ENCODE measurements at regions not wholly inside any gene's neighbourhood (a gene's known extent, or its start where the extent isn't known, plus 50 kb on each side); places are given as distances from the start of the nearest gene placed in this dataset.

DNA sequence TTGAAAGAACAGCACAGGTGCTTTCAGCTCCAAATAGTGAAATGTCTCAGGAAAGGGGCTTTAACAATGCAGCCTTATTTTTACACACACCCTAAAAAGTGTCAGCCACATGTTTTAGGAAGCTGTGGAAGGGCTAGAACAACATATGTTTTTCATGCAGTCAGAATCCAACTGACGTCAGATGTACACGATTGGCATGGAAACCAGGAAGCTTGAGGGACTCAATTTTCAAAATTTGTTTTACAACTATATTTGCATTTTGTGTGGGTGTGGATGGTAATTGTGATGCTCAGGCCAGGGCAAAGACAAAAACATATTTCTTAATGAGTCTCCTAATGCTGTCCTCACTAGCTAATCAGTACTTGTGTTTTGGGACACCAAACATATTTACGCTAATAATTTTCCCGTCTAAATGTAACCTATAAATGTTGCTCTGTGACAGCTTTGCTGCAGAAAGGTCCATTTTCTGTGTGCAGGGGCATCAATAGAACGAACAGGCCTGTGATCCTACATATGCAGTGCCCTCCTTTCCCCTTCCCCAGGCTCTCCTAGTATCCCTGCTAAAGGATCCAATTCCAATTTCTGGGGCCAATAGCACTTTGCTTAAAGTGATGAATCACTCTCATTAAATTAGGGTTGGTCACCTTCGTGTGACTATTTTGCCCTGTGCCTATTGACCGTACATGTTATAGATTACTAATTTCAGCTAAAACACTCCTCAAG, 434.0 kb upstream of the CDH5 start:
- DNase-seq (ENCODE audit: low read depth in 2 of 3, low spot score in 1 of 3): no peak

DNA sequence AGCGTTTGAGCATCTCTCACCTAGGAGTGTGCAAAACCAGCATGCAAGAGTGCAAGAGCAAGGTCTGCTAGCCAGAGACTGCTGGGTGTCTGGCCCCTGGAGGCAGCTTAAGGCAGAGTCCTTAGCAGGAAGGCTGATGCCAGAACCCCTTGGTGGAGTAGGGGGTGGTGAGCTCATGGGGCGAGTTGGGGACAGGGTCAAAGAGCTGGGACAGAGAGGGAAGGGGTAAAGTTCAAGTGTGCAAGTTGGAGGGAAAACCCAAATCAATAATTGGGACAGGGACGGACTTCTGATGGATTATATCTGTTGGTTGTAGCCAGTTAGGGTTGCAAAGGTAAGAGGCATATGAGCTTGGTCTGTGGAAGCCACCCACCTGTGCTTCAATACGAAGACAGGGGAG, 443.6 kb upstream of the CDH5 start:
- no peak for DNase-seq (ENCODE audit: low read depth in 2 of 3, low spot score in 1 of 3)

GRCh38 chr16:65919986-65920376, 446.5 kb upstream of the CDH5 start:
- DNase-seq (ENCODE audit: low read depth in 2 of 3, low spot score in 1 of 3): no peak

- DNase-seq (ENCODE audit: low read depth in 2 of 3, low spot score in 1 of 3): no peak
Observed at GRCh38 chr16:65919145-65919985, 447.1 kb upstream of the CDH5 start.

- no peak for DNase-seq (ENCODE audit: low read depth in 2 of 3, low spot score in 1 of 3)
Observed at GRCh38 chr16:65917466-65917865, 449.0 kb upstream of the CDH5 start.

GRCh38 chr16:65916995-65917394, 449.5 kb upstream of the CDH5 start:
- no peak for DNase-seq (ENCODE audit: low read depth in 2 of 3, low spot score in 1 of 3)

DNA sequence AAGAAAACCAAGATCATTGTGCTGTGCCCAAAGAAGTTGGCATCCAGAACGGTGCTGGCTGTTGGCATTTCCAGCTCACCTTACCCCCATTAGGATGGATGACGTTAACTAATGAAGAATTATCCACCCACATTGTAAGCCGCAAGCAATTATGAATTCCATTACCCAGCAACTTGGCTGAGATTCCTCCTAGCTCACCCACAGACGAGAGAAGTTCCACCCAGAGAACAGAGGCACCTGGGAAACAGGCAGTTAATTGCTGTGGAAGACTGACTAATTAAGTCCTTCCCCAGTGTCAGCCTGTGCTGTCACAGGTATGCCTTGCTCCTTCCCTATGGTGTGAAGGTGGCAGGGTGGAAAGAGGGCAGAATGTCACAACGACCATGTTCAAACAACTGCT, 456.2 kb upstream of the CDH5 start:
- no peak for DNase-seq (ENCODE audit: low read depth in 2 of 3, low spot score in 1 of 3)

DNA sequence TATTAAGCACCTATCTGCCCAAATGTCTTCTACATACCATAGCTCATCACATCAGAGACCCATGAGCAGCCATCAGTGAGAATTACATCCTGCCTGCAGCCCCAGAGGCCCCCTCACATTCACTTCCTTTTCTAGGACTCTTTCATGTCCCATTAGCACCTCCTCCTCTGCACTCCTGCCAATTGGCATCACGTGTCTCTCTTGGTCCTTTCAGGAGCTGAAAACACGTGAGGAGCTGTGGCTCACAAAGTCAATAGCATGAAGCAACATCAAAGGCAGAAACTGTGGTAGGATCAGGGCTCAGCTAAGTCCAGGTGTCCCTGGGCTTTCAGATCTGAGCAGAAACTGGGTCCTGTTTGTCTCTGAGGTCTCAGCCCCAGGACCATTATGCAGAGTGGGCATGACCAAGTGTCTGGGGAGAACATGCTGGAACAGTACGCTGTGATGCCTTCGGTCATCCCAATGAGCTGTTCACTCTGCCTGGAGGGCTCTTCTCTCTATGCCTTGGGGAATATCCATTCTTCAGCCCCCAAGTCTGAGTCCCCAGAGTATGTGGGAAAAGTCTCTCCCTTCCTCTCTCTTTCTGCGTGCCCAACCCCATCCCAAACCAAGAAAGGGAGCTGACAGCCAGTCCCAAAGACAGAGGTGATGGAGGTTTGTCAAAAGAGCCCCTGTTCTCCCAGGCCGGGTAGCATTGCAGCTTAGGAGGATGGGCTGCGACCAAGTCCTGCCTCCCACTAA, 457.0 kb upstream of the CDH5 start:
- no peak for DNase-seq (ENCODE audit: low read depth in 2 of 3, low spot score in 1 of 3)

GRCh38 chr16:65908568-65908967, 457.9 kb upstream of the CDH5 start:
- DNase-seq (ENCODE audit: low read depth in 2 of 3, low spot score in 1 of 3): no peak

DNA sequence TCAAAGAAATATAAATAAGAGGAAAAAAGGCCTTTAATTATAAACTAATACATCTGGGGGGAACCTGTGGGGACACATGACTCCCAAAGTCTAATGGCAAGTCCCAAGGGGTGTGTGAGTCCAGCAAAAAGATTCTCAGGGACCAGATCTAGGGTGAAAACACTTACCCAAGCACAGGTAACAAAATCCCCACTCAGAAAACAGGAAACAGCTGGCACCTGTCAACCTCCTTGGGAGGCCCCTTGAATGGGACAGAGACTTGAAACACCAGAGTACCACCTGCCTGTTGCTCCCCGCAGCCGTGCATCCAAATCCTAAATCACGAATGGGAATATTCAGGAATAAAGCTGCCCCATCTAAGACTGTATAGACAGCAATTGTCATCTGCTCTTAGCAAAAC, 461.2 kb upstream of the CDH5 start:
- DNase-seq (ENCODE audit: low read depth in 2 of 3, low spot score in 1 of 3): no peak

DNA sequence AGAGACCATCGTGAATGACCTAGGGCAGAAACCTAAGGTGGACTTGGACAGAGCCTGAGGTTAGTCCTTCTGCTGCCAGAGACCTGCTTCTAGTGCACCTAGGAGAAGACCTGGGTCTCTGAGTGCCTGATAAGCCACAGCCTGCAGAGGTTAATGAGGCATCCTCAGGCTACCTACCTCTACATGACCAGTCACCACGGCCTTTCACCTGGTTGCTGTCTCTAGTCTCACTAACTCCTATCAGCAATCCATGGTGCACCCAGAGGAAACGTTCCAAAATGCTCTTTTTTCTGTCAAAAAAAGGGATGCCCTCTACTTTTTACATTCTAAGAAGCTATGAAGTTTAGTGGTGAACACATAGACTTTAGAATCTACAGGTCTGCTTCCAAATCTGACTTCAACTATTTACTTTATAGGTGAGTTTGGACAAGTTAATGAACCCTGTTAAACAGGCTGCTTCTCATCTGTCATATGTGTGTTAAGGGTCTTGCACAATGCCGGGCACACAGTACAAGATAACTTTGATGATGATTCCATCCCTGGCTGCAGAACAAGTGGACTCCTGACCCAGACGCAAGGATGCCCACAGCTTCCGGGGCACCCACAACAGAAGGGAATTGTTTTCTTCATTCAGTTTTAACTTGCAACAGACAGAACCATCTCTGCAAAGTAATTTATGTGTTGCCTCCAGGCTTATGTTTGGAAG, 469.9 kb upstream of the CDH5 start:
- no peak for DNase-seq (ENCODE audit: low read depth in 2 of 3, low spot score in 1 of 3)

GRCh38 chr16:65895906-65896305, 470.6 kb upstream of the CDH5 start:
- no peak for DNase-seq (ENCODE audit: low read depth in 2 of 3, low spot score in 1 of 3)

- no peak for DNase-seq (ENCODE audit: low read depth in 2 of 3, low spot score in 1 of 3)
Observed at GRCh38 chr16:65895486-65895885, 471.0 kb upstream of the CDH5 start.

DNA sequence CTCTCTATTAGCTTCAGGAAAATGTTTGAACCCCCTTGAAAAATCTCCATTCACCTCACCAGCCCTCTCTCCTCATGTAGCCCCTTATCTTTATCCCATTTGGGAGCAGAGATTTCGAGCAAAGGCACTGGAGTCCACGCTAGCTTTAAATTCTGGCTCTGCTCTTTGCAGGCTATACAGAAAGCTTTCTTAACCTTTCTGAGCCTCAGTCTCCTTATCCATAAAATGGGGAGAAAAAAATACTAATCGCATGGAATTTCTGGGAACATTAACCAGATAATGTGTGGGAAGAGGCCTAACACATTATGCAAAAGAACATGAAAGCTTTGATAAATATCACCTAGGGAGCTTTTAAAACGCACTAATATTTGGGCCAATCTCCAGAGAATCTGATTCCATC, 476.3 kb upstream of the CDH5 start:
- no peak for DNase-seq (ENCODE audit: low read depth in 2 of 3, low spot score in 1 of 3)

DNA sequence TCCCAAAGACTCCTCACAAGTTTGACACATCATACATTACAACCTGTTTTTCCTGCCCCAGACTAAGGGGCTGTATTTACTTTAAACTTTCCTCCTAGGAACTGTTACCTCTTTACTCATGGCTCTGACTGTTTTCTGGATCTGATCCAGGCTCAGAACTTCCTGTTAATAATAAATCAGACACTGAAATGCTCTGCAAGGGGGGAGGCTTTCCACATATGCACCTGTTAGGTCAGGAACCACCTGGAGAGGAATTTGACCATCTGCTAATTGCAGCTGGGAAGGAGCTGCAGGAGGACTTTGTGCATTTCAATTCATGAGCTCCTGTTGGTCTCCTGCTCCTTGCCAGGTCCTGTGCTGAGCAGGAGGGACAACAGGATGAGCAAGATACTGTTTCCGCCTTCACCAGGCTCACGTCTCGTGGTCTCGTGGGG, 476.9 kb upstream of the CDH5 start:
- no peak for DNase-seq (ENCODE audit: low read depth in 2 of 3, low spot score in 1 of 3)

- DNase-seq (ENCODE audit: low read depth in 2 of 3, low spot score in 1 of 3): no peak
Observed at GRCh38 chr16:65888201-65888600, 478.3 kb upstream of the CDH5 start.

DNA sequence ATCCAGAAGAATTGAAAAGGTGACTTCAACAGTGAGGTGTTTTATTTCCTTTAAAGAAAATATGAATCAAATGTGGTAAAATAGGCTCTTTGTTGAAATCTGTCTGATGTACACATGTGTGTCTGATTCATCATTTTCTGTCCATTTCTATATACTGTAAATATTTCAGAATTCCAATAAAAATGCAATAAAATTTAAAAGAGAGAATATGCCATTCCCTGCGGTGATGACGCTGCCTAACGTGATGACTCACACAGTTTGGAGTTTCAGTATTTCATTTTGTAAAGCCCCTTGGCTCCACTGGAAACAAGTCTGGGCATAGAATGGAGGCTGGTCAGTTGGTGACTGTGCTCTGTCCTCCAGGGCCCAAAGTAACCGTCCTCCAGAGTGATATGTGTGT, 482.5 kb upstream of the CDH5 start:
- DNase-seq (ENCODE audit: low read depth in 2 of 3, low spot score in 1 of 3): no peak

GRCh38 chr16:65878347-65878746, 488.1 kb upstream of the CDH5 start:
- DNase-seq (ENCODE audit: low read depth in 2 of 3, low spot score in 1 of 3): no peak

- no peak for DNase-seq (ENCODE audit: low read depth in 2 of 3, low spot score in 1 of 3)
Observed at GRCh38 chr16:65876624-65877023, 489.9 kb upstream of the CDH5 start.

GRCh38 chr16:65876056-65876408, 490.5 kb upstream of the CDH5 start:
- DNase-seq (ENCODE audit: low read depth in 2 of 3, low spot score in 1 of 3): no peak

DNA sequence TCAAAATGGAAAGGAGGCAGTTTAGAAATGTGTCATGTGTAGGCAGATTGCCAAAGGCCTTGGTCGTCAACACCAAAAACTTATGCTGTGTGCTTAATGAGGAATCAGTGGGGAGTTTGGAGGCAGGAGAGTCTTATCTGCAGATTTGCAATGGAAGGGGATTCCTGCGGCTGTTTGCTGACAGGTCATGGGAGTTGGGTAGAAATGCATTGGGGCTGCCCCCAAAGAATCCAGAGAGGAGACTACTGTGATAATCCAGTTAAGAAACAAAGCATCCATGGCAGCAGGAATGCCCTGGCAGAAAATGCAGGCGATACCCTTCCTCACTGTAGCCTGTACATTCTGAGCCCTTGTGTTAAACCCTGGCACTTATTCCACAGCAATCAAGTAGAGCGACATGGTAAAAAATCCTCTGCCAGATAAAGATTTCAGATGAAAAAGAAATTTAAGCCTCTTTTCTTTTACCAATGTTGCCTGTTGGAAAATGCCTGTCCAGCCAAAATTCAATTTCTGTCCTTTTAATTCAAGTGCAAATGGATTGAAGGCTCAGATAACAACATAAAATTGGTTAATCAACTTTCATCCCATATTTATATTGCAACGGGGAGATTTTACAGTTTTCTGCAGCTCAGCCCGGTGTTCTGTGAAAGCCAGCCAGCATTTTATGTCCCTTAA, 491.0 kb upstream of the CDH5 start:
- no peak for DNase-seq (ENCODE audit: low read depth in 2 of 3, low spot score in 1 of 3)
